Neural progenitor cell (in vitro differentiated cells): ENCODE measurements at regions not wholly inside any gene's neighbourhood (a gene's known extent, or its start where the extent isn't known, plus 50 kb on each side); places are given as distances from the start of the nearest gene placed in this dataset.

Source experiments
- DNase-seq: peaks from one replicate; pipeline ENCODE4 v3.0.0-alpha.2; 2016; ENCODE audit warnings: low spot score
- H2AFZ ChIP-seq: fragments of 200-600 bp; sonication (generic); replicated peaks from 2 replicates; pipeline ENCODE4 v1.6.1; 2016; ENCODE audit warnings: antibody characterized with exemption
- H3F3A ChIP-seq: fragments of 200-600 bp; sonication (generic); 2 replicates; pipeline ENCODE4 v1.6.1; 2016; ENCODE audit warnings: antibody characterized with exemption, low read depth
- H3K27ac ChIP-seq: fragments of 200-600 bp; sonication (generic); 2 replicates; pipeline ENCODE4 v1.5.1; 2016; ENCODE audit warnings: mild to moderate bottlenecking
- H3K27me3 ChIP-seq: fragments of 200-600 bp; sonication (generic); 2 replicates; pipeline ENCODE4 v1.6.1; 2016; ENCODE audit warnings: mild to moderate bottlenecking, moderate library complexity
- H3K36me3 ChIP-seq: fragments of 200-600 bp; sonication (generic); 2 replicates; pipeline ENCODE4 v1.5.1; 2016
- H3K4me1 ChIP-seq: fragments of 200-600 bp; sonication (generic); 2 replicates; pipeline ENCODE4 v1.6.1; 2016; ENCODE audit warnings: mixed run types
- H3K4me2 ChIP-seq: fragments of 200-600 bp; sonication (generic); 2 replicates; pipeline ENCODE4 v1.6.1; 2016
- H3K4me3 ChIP-seq: fragments of 200-600 bp; sonication (generic); 2 replicates; pipeline ENCODE4 v1.5.1; 2016
- H3K79me2 ChIP-seq: fragments of 200-600 bp; sonication (generic); 2 replicates; pipeline ENCODE4 v1.6.1; 2016; ENCODE audit warnings: low read depth
- H3K9ac ChIP-seq: fragments of 200-600 bp; sonication (generic); 2 replicates; pipeline ENCODE4 v1.6.1; 2016
- H3K9me3 ChIP-seq: fragments of 200-600 bp; sonication (generic); 2 replicates; pipeline ENCODE4 v1.5.1; 2016; ENCODE audit warnings: low read depth
- H4K20me1 ChIP-seq: fragments of 200-600 bp; sonication (generic); 2 replicates; pipeline ENCODE4 v1.6.1; 2016; ENCODE audit warnings: low read depth
- H3K27ac Mint-ChIP-seq: 3 replicates; pipeline ENCODE4 v1.8.0; 2021; ENCODE audit warnings: mixed read lengths
- H3K27me3 Mint-ChIP-seq: 2 replicates; pipeline ENCODE4 v1.8.0; 2022; ENCODE audit warnings: low read depth, mild to moderate bottlenecking, inconsistent platforms, moderate library complexity, mixed read lengths; ENCODE audit not compliant: insufficient read depth
- H3K36me3 Mint-ChIP-seq: 3 replicates; pipeline ENCODE4 v1.8.0; 2021; ENCODE audit warnings: mixed read lengths
- H3K4me1 Mint-ChIP-seq: 3 replicates; pipeline ENCODE4 v1.8.0; 2021; ENCODE audit warnings: mixed read lengths
- H3K4me3 Mint-ChIP-seq: 3 replicates; pipeline ENCODE4 v1.8.0; 2021; ENCODE audit warnings: mild to moderate bottlenecking, moderate library complexity, mixed read lengths
- H3K9me3 Mint-ChIP-seq: 3 replicates; pipeline ENCODE4 v1.8.0; 2020; ENCODE audit warnings: mixed read lengths
- EZH2 ChIP-seq: fragments of 200-600 bp; sonication (generic); IDR thresholded peaks from 2 replicates; pipeline ENCODE4 v1.6.1; 2017; ENCODE audit warnings: antibody characterized with exemption, mild to moderate bottlenecking, moderate library complexity
- EZH2phosphoT487 ChIP-seq: fragments of 200-600 bp; sonication (generic); IDR thresholded peaks from 2 replicates; pipeline ENCODE4 v1.6.1; 2017; ENCODE audit warnings: antibody characterized with exemption
- TF ChIP-seq, protein P1 (sequence below): fragments of 200-600 bp; sonication (generic); IDR thresholded peaks from 2 replicates; pipeline ENCODE4 v1.5.1; 2017; ENCODE audit warnings: antibody characterized with exemption, mild to moderate bottlenecking

DNA sequence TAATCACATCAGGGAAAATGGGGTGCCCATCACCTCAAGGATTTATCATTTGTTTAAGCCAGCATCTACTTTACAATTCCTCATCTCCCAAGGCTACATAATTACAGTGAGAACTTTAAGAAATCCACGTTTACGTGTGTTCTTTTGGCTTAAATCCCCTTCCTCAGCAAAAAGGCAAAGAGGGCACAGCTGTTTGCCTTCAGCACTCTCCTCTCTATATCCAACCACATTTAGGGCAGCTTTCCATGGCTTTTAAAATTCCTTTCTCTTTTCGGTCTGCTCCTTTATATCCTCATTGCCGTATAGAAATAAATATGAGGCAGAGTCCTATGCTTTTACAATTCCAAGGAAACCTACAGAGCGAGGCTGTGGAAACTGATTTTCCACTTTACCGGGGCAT, 175.9 kb downstream of the EMP1 start:
- DNase-seq = no peak
- H3K9ac ChIP-seq = no peak overlapping the region
- Mint-ChIP-seq H3K36me3 (no peaks in the 10 kb centered on the region), H3K27ac (peak overlapping the region; percentile 8), H3K4me1 (peaks cover 15% of the 10 kb centered on the region), H3K4me3 (no peak overlapping the region), H3K9me3 (peaks cover 3% of the 10 kb centered on the region), H3K27me3 (peaks cover 5% of the 10 kb centered on the region)
- no peak overlapping the region for H3K4me2 ChIP-seq
- no peaks in the 10 kb centered on the region for H3K36me3 ChIP-seq
- H3K4me3 ChIP-seq = no peak overlapping the region
- H3K9me3 ChIP-seq = no peaks in the 10 kb centered on the region
- no peak overlapping the region for H2AFZ ChIP-seq
- H3K4me1 ChIP-seq = peaks cover 47% of the 10 kb centered on the region
- no peaks in the 10 kb centered on the region for H3K79me2 ChIP-seq
- TF ChIP-seq EZH2phosphoT487 = no peak
- TF ChIP-seq EZH2 = no peak
- TF ChIP-seq, protein P1, sequence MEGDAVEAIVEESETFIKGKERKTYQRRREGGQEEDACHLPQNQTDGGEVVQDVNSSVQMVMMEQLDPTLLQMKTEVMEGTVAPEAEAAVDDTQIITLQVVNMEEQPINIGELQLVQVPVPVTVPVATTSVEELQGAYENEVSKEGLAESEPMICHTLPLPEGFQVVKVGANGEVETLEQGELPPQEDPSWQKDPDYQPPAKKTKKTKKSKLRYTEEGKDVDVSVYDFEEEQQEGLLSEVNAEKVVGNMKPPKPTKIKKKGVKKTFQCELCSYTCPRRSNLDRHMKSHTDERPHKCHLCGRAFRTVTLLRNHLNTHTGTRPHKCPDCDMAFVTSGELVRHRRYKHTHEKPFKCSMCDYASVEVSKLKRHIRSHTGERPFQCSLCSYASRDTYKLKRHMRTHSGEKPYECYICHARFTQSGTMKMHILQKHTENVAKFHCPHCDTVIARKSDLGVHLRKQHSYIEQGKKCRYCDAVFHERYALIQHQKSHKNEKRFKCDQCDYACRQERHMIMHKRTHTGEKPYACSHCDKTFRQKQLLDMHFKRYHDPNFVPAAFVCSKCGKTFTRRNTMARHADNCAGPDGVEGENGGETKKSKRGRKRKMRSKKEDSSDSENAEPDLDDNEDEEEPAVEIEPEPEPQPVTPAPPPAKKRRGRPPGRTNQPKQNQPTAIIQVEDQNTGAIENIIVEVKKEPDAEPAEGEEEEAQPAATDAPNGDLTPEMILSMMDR = no peak
- H3F3A ChIP-seq = peaks cover 18% of the 10 kb centered on the region
- no peak overlapping the region for H3K27ac ChIP-seq
- H3K27me3 ChIP-seq = peaks cover 9% of the 10 kb centered on the region
- H4K20me1 ChIP-seq = no peaks in the 10 kb centered on the region

GRCh38 chr12:13371797-13372196, 175.3 kb downstream of the EMP1 start:
- H3K36me3 Mint-ChIP-seq = no peaks in the 10 kb centered on the region
- Histone ChIP-seq H3K4me2 (no peak overlapping the region), H3K36me3 (no peaks in the 10 kb centered on the region), H3K9ac (no peak overlapping the region), H4K20me1 (no peaks in the 10 kb centered on the region), H3F3A (peaks cover 21% of the 10 kb centered on the region), H3K27ac (no peak overlapping the region), H3K79me2 (no peaks in the 10 kb centered on the region), H2AFZ (no peak overlapping the region), H3K27me3 (peaks cover 9% of the 10 kb centered on the region), H3K9me3 (no peaks in the 10 kb centered on the region), H3K4me3 (no peak overlapping the region), H3K4me1 (peaks cover 51% of the 10 kb centered on the region)
- peaks cover 19% of the 10 kb centered on the region for H3K4me1 Mint-ChIP-seq
- no peak overlapping the region for H3K4me3 Mint-ChIP-seq
- no peak for DNase-seq
- TF ChIP-seq EZH2phosphoT487 (no peak), EZH2 (no peak)
- TF ChIP-seq, protein P1 = no peak
- H3K27ac Mint-ChIP-seq = peak overlapping the region; percentile 75
- H3K9me3 Mint-ChIP-seq = peaks cover 3% of the 10 kb centered on the region
- peaks cover 8% of the 10 kb centered on the region for H3K27me3 Mint-ChIP-seq

DNA sequence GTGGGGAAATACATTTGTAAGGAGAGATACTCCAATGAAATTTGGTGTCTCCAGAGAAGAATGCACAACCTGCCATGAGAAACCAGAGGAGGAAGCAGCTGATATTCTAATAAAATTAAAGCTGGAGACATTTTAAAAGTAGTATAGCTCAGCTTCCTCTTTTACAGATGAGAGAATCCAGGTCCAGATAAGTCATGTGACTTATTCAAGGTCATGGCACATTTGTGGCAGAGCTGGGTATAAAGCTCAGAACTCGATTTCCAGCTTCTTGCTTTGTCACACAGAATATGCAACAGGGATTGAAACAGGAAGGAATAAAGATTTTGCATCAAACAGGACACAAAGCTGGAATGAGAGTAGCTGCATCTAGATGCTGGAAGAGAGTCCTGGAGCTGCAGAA, 174.8 kb downstream of the EMP1 start:
- peak overlapping the region; percentile 75 for H3K27ac Mint-ChIP-seq
- no peak overlapping the region for H2AFZ ChIP-seq
- H3K4me2 ChIP-seq = no peak overlapping the region
- H3K27me3 Mint-ChIP-seq = peaks cover 8% of the 10 kb centered on the region
- H3K36me3 ChIP-seq = no peaks in the 10 kb centered on the region
- H3K27me3 ChIP-seq = peaks cover 9% of the 10 kb centered on the region
- no peaks in the 10 kb centered on the region for H3K36me3 Mint-ChIP-seq
- TF ChIP-seq EZH2 (no peak), EZH2phosphoT487 (no peak)
- TF ChIP-seq, protein P1 = no peak
- no peaks in the 10 kb centered on the region for H4K20me1 ChIP-seq
- no peak overlapping the region for H3K4me3 ChIP-seq
- H3K9me3 Mint-ChIP-seq = peaks cover 6% of the 10 kb centered on the region
- H3K4me1 Mint-ChIP-seq = peaks cover 19% of the 10 kb centered on the region
- H3K79me2 ChIP-seq = no peaks in the 10 kb centered on the region
- no peak overlapping the region for H3K4me3 Mint-ChIP-seq
- peaks cover 21% of the 10 kb centered on the region for H3F3A ChIP-seq
- no peaks in the 10 kb centered on the region for H3K9me3 ChIP-seq
- H3K4me1 ChIP-seq = peaks cover 51% of the 10 kb centered on the region
- no peak overlapping the region for H3K27ac ChIP-seq
- DNase-seq = no peak
- no peak overlapping the region for H3K9ac ChIP-seq
